Cardiac muscle cell (in vitro differentiated cells and primary cell): ENCODE measurements at regions not wholly inside any gene's neighbourhood (a gene's known extent, or its start where the extent isn't known, plus 50 kb on each side); places are given as distances from the start of the nearest gene placed in this dataset.

Source experiments
- DNase-seq, 2 donors: peaks; one replicate each; pipeline versions ENCODE4 v3.0.0 to v3.0.0-alpha.2; 2010 to 2017; ENCODE audit warnings: low read depth in 1 of 2, low spot score in 1 of 2
- H3K27ac ChIP-seq: fragments of 200-600 bp; sonication (generic); 2 replicates; pipeline ENCODE4 v1.5.1; 2016
- H3K27me3 ChIP-seq: fragments of 200-600 bp; sonication (generic); 2 replicates; pipeline ENCODE4 v1.6.0; 2016; ENCODE audit warnings: control low read depth
- H3K36me3 ChIP-seq: fragments of 200-600 bp; sonication (generic); 2 replicates; pipeline ENCODE4 v1.5.1; 2016; ENCODE audit warnings: control low read depth
- H3K4me1 ChIP-seq: fragments of 200-600 bp; sonication (generic); 2 replicates; pipeline ENCODE4 v1.8.1; 2017; ENCODE audit warnings: low read depth, mild to moderate bottlenecking, mixed run types
- H3K4me3 ChIP-seq: fragments of 200-600 bp; sonication (generic); 2 replicates; pipeline ENCODE4 v1.5.1; 2016; ENCODE audit warnings: mild to moderate bottlenecking
- H3K9me3 ChIP-seq: fragments of 200-600 bp; sonication (generic); 2 replicates; pipeline ENCODE4 v1.5.1; 2017; ENCODE audit warnings: low read depth, mild to moderate bottlenecking, control low read depth
- CTCF ChIP-seq: IDR thresholded peaks from 2 replicates; pipeline ENCODE4 v1.5.1; 2012; ENCODE audit warnings: low read depth, mild to moderate bottlenecking, low read length

GRCh38 chr19:30269638-30270037, 102.5 kb upstream of the ZNF536 start:
- Histone ChIP-seq H3K9me3 (no peaks in the 10 kb centered on the region), H3K4me1 (no peaks in the 10 kb centered on the region), H3K27me3 (no peaks in the 10 kb centered on the region), H3K4me3 (no peak overlapping the region), H3K27ac (no peak overlapping the region), H3K36me3 (no peaks in the 10 kb centered on the region)
- no peak for TF ChIP-seq CTCF
- DNase-seq, result no peak

- no peaks in the 10 kb centered on the region for H3K9me3 ChIP-seq
- H3K27me3 ChIP-seq, result no peaks in the 10 kb centered on the region
- no peak for DNase-seq
- H3K4me3 ChIP-seq, result no peak overlapping the region
- no peak overlapping the region for H3K27ac ChIP-seq
- no peaks in the 10 kb centered on the region for H3K4me1 ChIP-seq
- TF ChIP-seq CTCF, result no peak
- no peaks in the 10 kb centered on the region for H3K36me3 ChIP-seq
Observed at GRCh38 chr19:30271816-30272215, 100.4 kb upstream of the ZNF536 start.

GRCh38 chr19:30272554-30272953, 99.6 kb upstream of the ZNF536 start:
- Histone ChIP-seq H3K4me3 (no peak overlapping the region), H3K27ac (no peak overlapping the region), H3K36me3 (no peaks in the 10 kb centered on the region), H3K9me3 (no peaks in the 10 kb centered on the region), H3K4me1 (no peaks in the 10 kb centered on the region), H3K27me3 (no peaks in the 10 kb centered on the region)
- no peak for DNase-seq
- no peak for TF ChIP-seq CTCF

- no peak for DNase-seq
- Histone ChIP-seq H3K4me1 (no peaks in the 10 kb centered on the region), H3K9me3 (no peaks in the 10 kb centered on the region), H3K36me3 (no peaks in the 10 kb centered on the region), H3K27me3 (no peaks in the 10 kb centered on the region), H3K27ac (no peak overlapping the region), H3K4me3 (no peak overlapping the region)
- no peak for TF ChIP-seq CTCF
Observed at GRCh38 chr19:30273184-30273583, 99.0 kb upstream of the ZNF536 start.

GRCh38 chr19:30274987-30275386, 97.2 kb upstream of the ZNF536 start:
- H3K36me3 ChIP-seq, result no peaks in the 10 kb centered on the region
- peaks cover 2% of the 10 kb centered on the region for H3K27me3 ChIP-seq
- H3K4me3 ChIP-seq, result no peak overlapping the region
- no peak for TF ChIP-seq CTCF
- no peaks in the 10 kb centered on the region for H3K9me3 ChIP-seq
- no peak overlapping the region for H3K27ac ChIP-seq
- no peaks in the 10 kb centered on the region for H3K4me1 ChIP-seq
- DNase-seq, result no peak
